HG03139 (cell line): ENCODE measurements at regions not wholly inside any gene's neighbourhood (a gene's known extent, or its start where the extent isn't known, plus 50 kb on each side); places are given as distances from the start of the nearest gene placed in this dataset.
"Not testable (repeated sequence)": the region's sequence is repeated elsewhere in the genome, so short reads cannot be mapped to it uniquely, and the experiment has no call there.

Experiments used
- ATAC-seq: cut with Tn5 transposase; IDR thresholded peaks from one replicate; pipeline ENCODE4 v1.9.1; 2021; ENCODE audit not compliant: unreplicated experiment

DNA sequence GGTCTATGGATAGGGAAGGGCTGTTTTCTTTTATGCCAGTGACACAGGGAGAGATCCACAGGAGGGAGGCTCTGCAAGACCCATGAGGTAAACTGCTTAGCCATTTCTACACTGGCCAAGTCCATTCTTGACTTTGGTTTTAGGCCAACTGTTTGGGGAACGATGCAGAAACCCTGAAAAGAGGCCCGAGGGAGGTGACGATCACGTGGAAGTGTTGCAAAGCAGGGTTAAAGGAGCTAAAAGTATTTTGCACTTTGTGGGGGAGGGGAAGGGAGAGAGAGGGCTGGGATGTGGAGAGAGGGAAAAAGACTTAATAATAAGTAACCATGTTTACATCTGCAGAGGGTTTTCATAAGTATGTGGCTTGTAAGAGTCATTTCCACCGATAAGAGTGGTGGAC, 239.7 kb downstream of the EMX2 start:
- no peak for ATAC-seq

DNA sequence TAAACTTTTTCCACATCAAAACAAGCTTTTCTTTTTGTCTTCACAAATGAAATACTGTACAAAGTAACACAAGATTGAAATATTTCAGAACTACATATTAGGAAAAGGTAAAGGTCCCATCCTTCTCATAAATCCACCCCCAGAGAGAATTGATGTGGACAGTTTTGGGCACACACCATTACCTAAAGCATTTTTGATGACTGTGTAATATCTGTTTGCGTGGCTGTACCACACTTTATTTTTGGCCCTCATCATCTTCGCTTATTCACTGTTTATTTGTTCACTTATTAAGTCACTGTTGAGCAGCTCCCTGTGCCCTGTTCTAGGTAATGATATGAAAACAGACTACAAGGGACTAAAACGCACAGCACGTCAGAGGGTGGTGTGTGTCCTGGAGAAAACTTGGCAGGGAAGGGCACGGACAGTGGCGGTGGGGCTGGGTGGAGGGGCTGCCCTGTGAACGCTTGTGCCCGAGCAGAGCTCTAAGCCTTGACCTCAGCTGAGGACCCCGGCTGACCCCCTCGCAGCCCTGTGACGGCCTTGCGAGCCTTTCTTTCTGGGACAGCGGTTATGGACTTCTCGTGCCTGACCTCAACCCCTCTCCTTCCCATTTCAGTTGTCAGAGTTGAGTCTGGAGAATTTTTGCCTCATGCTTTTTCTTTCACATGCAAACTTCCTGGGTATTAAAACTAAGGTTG, 241.3 kb downstream of the EMX2 start:
- no peak for ATAC-seq

DNA sequence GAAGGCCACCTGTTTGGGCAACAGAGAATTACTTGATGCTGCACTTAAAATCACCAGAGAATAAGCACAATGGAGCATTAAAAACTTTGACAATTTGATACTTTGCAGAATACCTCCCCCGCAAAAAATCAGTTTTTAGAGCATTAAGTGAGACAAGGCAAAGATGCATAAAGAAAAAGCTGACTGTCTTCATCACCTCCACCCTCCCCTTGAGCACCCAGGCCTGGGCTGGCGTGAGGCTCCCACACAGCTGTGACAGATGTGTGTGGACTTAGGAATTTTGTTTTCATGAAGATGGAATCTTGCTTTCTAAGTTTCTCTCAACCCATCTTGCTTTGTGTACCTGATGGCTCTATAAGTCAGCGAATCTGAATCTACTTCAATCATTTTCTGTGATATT, 242.2 kb downstream of the EMX2 start:
- ATAC-seq, result no peak

DNA sequence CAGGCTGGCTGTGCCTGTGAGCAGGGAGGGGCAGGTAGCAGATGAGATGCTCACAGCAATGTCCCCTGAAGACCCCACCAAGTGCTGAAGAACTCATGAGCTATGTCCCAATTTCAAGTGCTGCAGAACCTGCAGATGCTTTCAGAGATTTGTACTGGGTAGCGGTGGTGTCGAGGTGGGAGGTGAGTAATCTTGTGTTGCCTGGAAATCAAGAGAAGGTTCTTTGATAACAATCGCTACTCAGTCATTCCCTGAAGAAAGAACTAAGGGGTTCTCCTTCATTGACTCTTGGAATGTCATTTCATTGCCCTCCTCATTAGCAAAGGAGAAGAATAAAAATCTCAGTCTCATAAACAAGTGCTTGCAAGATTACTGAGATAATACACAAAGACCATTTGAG, 246.4 kb downstream of the EMX2 start:
- ATAC-seq, result no peak

- ATAC-seq, result no peak
Measured at GRCh38 chr10:117790179-117790578, 247.6 kb downstream of the EMX2 start.

DNA sequence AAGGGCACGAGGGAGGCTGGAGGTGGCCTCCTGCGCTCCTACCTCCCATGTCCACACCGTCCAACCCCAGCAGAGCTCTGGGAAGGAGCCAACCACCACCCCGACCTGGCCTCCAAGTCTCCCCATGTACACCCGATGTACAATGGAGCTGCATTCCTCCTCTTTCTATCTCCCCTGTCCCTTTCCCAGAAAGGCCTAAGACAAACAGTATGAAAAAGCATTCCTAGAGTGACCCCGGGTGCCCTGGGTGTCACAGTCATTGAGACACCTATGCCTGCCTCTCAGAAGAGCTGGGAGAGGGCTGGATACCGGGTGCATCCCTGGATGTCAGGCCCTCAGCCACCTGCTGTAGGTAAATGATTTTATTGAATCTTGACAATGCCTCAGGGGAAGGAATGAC, 248.1 kb downstream of the EMX2 start:
- ATAC-seq, result no peak

- no peak for ATAC-seq
Measured at GRCh38 chr10:117792214-117792613, 249.7 kb downstream of the EMX2 start.

DNA sequence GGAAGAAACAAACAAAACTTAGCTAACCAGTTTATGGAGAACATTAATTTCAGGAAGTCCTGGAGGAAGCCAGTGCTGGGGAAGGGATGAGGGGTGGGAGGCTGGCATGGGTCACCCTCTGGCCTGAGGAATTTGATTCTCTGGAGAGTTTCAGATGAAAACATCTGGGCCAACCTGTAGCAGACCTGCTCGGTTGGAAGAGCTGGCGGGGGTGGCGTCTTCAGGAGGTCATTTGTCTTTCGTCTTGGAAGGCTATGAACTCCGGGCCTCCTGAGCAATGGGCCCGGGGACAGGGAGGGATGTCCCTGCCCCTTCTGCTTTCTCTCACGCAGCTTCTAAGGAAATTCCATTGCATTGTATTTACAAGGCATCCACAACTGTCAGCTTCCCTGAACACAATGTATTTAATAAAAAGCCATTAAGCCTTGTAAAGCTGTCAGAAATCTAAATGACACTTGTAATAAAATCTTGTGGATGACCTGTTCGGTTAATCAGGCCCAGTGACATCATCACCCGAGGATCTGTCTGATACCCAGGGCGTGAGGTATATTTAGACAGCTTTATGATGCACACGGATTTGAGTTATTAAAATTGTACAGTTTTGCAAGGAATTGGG, 250.5 kb downstream of the RAB11FIP2 start:
- no peak for ATAC-seq

DNA sequence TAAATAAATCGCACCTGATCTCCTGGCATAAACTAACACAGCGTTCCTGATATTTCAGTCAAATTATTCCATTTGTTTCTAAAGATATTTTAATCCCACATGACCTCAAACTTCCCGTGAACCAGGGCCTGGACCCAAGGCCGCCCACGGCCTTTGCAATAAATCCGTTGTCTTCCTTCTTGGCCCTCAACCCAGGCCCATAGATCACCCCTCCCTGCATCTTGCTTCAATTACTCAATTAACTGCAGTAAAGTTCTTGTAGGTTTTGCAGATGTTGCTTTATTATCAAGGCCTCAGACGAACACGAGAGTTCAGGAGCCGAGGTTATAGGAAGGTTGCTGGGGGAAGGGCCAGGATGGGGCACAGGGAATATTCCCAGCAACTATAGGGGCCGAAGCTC, 249.4 kb downstream of the RAB11FIP2 start:
- ATAC-seq, result no peak

DNA sequence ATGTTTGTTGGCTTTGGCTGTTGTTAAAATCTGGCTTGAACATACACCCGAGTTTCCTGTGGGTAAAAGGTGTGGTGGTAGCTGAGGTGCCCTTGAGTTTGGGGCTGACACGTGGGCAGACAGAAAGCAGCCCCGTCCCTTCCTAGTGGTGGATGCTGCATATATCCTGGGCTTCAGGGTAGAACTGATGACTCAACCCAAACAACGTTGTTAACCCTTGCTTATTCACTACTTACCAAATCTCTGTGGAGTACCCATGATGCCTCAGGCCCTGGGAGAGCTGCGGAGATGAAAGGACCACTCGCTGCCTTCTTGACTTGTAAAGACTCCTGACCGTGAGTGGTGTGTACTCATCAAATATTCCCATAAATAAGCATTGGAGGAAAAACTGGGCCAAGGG, 245.1 kb downstream of the RAB11FIP2 start:
- no peak for ATAC-seq

DNA sequence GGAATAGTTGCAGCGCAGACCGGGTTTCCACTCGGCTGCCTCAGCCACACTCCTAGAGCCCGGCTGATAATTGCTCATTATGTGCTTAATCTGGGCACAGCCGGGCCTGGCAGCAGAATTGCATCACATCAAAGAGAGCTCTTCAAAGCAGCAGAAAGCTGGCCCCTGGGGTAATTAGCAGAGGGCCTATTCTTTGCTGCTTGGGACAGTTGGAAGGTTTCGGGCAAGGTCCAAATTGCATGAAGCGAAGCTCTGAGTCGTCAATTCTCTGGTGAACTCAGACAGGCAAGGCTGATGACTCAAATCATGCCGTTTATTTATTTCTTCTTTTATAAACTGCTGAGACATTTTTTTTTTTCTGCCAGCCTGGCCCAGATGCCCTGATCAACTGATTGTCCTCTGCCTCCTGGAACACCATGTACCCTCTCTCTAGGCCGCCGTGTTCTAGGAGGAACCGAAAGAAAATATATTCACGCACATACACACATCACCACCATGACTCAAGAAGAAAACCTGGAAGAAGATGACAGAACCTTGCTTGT, 242.2 kb downstream of the RAB11FIP2 start:
- ATAC-seq, result no peak

DNA sequence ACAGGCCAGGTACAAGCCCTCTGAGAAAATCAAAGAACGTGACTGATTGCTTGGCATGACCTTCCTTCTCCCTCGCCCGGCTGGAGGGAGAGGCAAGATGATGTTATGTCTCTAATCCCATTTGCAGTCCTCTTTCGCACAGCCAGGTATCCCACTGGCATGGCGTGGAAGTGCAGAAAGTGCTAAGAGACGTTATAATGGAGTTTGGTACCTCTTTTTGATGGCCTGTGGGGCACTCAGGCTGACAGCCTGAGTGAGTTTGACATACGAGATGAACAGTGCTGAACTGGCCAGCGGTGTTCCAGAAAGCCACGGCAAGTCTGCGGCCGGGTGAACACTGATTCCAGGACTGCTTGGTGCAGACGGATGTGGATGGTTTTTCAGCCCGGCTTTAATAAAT, 241.6 kb downstream of the RAB11FIP2 start:
- ATAC-seq, result no peak

DNA sequence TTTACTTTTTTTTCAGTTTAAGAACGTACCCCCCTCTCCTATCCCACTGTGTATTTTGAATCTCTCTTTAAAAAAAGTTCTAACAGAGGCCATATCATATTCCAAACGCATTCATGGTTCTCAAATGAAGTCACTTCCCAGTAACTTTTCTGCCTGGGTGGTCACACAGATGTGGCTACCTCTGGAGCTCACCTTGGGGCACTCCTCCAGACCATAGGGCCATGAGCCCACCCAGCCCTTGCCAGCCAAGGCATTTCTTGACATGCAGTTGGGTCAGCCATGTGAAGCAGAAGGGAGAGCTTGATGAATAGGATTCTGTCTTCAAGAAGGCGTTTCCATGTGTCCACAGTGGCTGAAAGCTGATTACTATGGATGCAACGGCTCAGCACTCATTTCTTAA, 239.3 kb downstream of the RAB11FIP2 start:
- no peak for ATAC-seq

DNA sequence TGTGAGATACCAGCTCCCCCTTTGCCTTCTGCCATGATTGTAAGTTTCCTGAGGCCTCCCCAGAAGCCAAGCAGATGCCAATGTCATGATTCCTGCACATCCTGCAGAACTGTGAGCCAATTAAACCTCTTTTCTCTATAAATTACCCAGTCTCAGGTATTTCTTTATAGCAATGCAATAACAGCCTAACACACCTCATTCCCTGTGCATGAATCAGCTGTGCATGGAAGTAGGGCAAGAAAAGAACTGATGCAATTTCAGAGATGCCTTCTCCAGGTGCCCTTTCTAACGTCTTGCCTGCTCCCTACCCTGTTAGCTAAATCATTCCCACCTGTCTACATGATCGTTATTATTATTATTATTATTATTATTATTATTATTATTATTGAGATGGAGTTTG, 230.9 kb downstream of the RAB11FIP2 start:
- not testable (repeated sequence) for ATAC-seq

- no peak for ATAC-seq
Measured at GRCh38 chr10:117817116-117817515, 229.6 kb downstream of the RAB11FIP2 start.

DNA sequence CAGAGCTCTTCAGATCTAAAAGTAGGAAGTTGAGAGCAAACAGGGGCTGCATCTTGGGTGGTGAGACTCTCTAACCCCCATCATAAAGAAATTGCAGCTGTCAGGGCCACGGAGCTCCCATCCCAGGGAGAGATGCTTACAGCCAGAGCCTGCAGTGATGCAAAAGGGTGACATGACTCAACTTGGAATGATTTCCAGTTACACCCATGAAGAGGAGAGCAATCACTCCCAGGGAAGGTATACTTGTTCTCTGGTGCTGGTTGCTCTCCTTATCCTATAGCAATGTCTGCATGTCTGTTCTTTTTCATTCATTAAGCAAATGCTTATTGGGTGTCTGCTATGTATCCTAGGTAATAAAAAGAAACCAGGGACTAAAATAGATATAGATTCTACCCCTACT, 228.0 kb downstream of the RAB11FIP2 start:
- no peak for ATAC-seq

DNA sequence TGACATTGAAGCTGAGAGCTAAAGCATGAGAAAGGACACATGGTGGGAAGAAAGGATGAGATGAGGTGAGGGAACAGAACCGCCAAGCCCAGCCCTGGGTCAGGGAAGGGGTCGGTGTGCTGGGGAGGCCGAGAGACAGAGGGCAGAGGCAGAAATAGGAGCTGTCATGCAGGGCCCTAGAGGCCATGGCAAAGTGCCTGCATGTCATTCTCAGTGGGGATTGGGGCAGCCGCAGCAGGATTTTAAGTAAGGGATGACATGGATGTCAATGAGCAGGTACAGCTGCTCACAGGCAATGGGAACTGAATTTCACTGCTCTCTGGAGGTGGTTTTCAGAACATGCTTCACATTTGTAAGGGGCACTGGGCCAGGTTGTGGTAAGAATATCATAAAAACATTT, 227.4 kb downstream of the RAB11FIP2 start:
- no peak for ATAC-seq

DNA sequence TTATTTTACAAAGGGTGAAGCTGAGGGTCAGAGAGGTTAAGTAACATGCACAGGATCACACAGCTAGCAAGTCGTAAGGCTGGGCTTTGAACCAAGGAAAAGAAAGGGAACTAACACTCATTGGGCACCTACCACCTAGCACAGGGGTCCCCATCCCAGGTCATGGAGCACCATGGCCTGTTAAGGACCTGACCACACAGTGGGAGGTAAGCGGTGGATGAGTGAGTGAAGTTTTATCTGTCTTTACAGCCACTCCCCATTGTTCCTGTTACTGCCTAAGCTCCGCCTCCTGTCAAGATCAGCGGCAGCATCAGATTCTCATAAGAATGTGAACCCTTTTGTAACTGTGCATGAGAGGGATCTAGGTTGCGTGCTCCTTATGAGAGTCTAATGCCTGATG, 222.8 kb downstream of the RAB11FIP2 start:
- ATAC-seq, result no peak

GRCh38 chr10:117830205-117830604, 216.5 kb downstream of the RAB11FIP2 start:
- ATAC-seq, result no peak

DNA sequence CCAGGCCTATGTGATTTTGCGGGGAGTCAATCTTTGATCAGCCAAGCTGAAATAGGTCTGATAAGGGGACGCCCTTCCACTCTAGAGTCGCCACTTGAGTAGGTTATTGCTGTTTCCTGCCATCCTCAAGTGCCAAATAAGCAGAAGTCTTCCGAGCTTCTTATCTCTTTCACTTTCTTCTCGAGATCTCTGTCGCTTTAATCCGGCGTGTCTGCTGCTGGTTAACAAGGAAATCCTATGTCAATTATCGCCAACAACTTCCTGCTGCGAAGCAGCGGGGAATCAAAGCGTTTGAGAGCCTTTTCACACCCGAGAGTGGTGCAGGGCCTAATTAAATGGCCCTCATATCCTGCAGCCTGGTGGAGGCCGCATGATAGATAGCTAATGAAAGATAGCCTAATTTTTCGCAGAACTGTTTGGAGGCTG, 215.9 kb downstream of the RAB11FIP2 start:
- ATAC-seq, result no peak

DNA sequence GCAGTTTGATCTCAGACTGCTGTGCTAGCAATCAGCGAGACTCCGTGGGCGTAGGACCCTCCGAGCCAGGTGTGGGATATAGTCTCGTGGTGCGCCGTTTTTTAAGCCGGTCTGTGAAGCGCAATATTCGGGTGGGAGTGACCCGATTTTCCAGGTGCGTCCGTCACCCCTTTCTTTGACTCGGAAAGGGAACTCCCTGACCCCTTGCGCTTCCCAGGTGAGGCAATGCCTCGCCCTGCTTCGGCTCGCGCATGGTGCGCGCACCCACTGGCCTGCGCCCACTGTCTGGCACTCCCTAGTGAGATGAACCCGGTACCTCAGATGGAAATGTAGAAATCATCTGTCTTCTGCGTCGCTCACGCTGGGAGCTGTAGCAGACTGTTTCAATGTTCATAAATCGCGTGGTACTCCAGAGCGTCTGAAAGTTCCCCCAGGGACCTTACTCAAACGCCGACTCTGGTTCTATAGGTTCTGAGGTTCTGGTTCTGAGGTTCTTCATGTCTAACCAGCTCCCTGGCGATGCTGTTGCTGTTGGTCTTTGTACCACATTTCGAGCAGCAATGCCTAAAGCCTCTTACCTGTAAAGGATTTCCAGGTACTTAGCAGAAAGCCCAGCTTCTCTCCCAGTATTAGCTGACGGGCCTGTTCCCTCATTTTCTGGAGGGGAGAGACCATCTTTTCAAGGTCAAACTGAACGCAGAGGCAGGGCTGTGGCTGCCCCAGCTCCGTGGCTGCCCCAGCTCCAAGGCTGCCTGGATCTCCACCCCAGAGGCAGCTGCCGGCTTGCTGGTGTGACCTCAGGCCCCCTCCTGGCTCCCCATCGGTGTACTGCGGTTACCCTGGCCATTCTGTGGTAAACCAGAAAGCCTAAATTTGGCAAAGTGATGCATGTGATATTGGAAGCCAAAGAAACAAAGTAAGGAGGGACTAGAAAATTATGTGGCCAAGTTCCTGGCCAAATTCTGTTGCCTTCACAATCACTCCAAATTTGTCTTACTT, 207.9 kb downstream of the RAB11FIP2 start:
- not testable (repeated sequence) for ATAC-seq
